MCF 10A (cell line): ENCODE measurements at regions not wholly inside any gene's neighbourhood (a gene's known extent, or its start where the extent isn't known, plus 50 kb on each side); places are given as distances from the start of the nearest gene placed in this dataset.

Source experiments
- BruUV-seq: library from RNA; stranded (reverse); fragments of 400-500 nt; replicated peaks from 2 replicates; lab custom pipeline; 2021; lab: Mats Ljungman, UMichigan
- CTCF ChIA-PET: fragments of 300-600 bp; sonication (Branson Sonifier 250); formaldehyde crosslinking; extraction: SDS; loops from one replicate; lab custom pipeline; 2021; ENCODE audit warnings: antibody characterized with exemption, inconsistent platforms; lab: Yijun Ruan, JAX
- POLR2A ChIA-PET: fragments of 300-600, 350-650 bp; sonication (Branson Sonifier 250); formaldehyde crosslinking; extraction: SDS; loops from one replicate; lab custom pipeline; 2020; ENCODE audit warnings: antibody characterized with exemption, inconsistent platforms; lab: Yijun Ruan, JAX
- DNase-seq: peaks from one replicate; pipeline ENCODE4 v3.0.0-alpha.2; 2018; ENCODE audit not compliant: unreplicated experiment
- H3K27ac Mint-ChIP-seq: one replicate; pipeline ENCODE4 v1.8.0; 2022; ENCODE audit warnings: mild to moderate bottlenecking, low read depth, mixed read lengths; ENCODE audit not compliant: unreplicated experiment
- H3K27me3 Mint-ChIP-seq: one replicate; pipeline ENCODE4 v1.8.0; 2022; ENCODE audit warnings: mixed read lengths; ENCODE audit not compliant: insufficient read depth, unreplicated experiment
- H3K36me3 Mint-ChIP-seq: one replicate; pipeline ENCODE4 v1.8.0; 2022; ENCODE audit warnings: mild to moderate bottlenecking, moderate library complexity, mixed read lengths; ENCODE audit not compliant: insufficient read depth, unreplicated experiment
- H3K4me1 Mint-ChIP-seq: one replicate; pipeline ENCODE4 v1.8.0; 2022; ENCODE audit warnings: mixed read lengths; ENCODE audit not compliant: insufficient read depth, unreplicated experiment
- H3K4me3 Mint-ChIP-seq: one replicate; pipeline ENCODE4 v1.8.0; 2022; ENCODE audit warnings: mild to moderate bottlenecking, moderate library complexity, mixed read lengths; ENCODE audit not compliant: unreplicated experiment
- H3K9me3 Mint-ChIP-seq: one replicate; pipeline ENCODE4 v1.8.0; 2022; ENCODE audit warnings: mixed read lengths; ENCODE audit not compliant: unreplicated experiment
- CTCF ChIP-seq: fragments of 200-600 bp; IDR thresholded peaks from one replicate; pipeline ENCODE4 v1.8.0; 2022; ENCODE audit warnings: antibody characterized with exemption, mild to moderate bottlenecking; ENCODE audit not compliant: unreplicated experiment
- intact Hi-C: fragments of 100-400 bp; cut with micrococcal nuclease; formaldehyde crosslinking; loops from 2 replicates; pipeline ENCODE4 v1.14.1; 2022

- H3K27ac Mint-ChIP-seq = no peak overlapping the region
- no peak for DNase-seq
- H3K36me3 Mint-ChIP-seq = no peaks in the 10 kb centered on the region
- no peak overlapping the region for H3K4me3 Mint-ChIP-seq
- H3K9me3 Mint-ChIP-seq = no peaks in the 10 kb centered on the region
- intact Hi-C loops = no loop called here
- no peaks in the 10 kb centered on the region for H3K4me1 Mint-ChIP-seq
- no peak for TF ChIP-seq CTCF
- no peaks in the 10 kb centered on the region for H3K27me3 Mint-ChIP-seq
- POLR2A ChIA-PET = no interaction called here
- CTCF ChIA-PET = no interaction called here
- no TSS peak for BruUV-seq
Measured at GRCh38 chr5:21173526-21173925, 1185.5 kb upstream of the CDH18 start.

- BruUV-seq = no TSS peak
Measured at GRCh38 chr5:21173036-21173435, 1185.0 kb upstream of the CDH18 start.

DNA sequence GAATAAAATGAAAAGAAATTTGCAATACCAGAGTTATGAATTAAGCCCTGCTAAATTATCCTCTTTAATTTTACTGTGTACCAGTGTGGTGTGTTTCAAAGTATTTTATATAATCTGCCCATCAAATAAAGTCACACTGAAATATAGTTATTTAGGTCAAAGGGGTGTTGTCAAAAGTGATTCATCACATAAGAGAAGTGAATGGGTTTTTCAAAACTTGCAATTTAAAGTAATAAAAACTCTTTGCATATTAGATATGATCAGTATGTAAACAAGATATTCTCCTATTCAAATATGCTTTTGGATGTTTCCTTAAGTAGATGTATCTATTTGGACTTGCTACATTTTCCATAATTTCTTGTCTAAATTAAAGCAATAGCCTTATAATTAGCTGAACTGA lies 1183.0 kb upstream of the CDH18 start:
- no peaks in the 10 kb centered on the region for H3K9me3 Mint-ChIP-seq
- POLR2A ChIA-PET = interaction anchor here (0.7 kb wide), 1 partner anchor 243 kb away, joined by 4 read pairs; no protein-coding TSS in a partner anchor
- TF ChIP-seq CTCF = no peak

More at GRCh38 chr5:21173036-21173435, 1185.0 kb upstream of the CDH18 start:
- H3K4me1 Mint-ChIP-seq = no peaks in the 10 kb centered on the region
- H3K9me3 Mint-ChIP-seq = no peaks in the 10 kb centered on the region
- intact Hi-C loops = no loop called here
- H3K4me3 Mint-ChIP-seq = no peak overlapping the region
- H3K27me3 Mint-ChIP-seq = no peaks in the 10 kb centered on the region
- no peak for TF ChIP-seq CTCF
- no peak overlapping the region for H3K27ac Mint-ChIP-seq
- no peaks in the 10 kb centered on the region for H3K36me3 Mint-ChIP-seq
- POLR2A ChIA-PET = no interaction called here
- no peak for DNase-seq
- CTCF ChIA-PET = no interaction called here

DNA sequence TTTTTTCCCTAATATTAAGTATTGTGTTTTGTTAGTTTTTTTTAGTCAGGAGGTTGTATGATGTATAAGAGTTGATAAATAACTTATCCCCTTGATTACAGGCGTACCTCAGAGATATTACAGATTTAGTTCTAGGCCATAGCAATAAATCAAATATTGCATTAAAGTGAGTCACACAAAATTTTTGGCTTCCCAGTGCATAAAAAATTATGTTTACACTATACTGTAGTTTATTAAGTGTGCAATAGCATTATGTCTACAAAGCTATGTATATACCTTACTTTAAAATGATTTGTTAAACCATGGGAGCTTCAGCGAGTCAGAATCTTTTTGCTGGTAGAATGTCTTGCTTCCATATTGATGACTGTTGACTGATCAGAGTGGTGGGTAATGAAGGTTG lies 1180.6 kb upstream of the CDH18 start:
- Mint-ChIP-seq H3K27ac (no peak overlapping the region), H3K9me3 (no peaks in the 10 kb centered on the region), H3K4me1 (no peaks in the 10 kb centered on the region), H3K27me3 (no peaks in the 10 kb centered on the region), H3K4me3 (no peak overlapping the region), H3K36me3 (no peaks in the 10 kb centered on the region)
- intact Hi-C loops = no loop called here
- no peak for TF ChIP-seq CTCF
- ChIA-PET CTCF (interaction anchor here (0.7 kb wide), 1 partner anchor 11 kb away, joined by 3 read pairs; no protein-coding TSS in a partner anchor), POLR2A (no interaction called here)
- DNase-seq = no peak
- BruUV-seq = no TSS peak

More for the DNA sequence above, 1183.0 kb upstream of the CDH18 start:
- H3K27ac Mint-ChIP-seq = no peak overlapping the region
- H3K4me1 Mint-ChIP-seq = no peaks in the 10 kb centered on the region
- DNase-seq = no peak
- no TSS peak for BruUV-seq
- CTCF ChIA-PET = no interaction called here
- H3K27me3 Mint-ChIP-seq = no peaks in the 10 kb centered on the region
- no peaks in the 10 kb centered on the region for H3K36me3 Mint-ChIP-seq
- intact Hi-C loops = no loop called here
- no peak overlapping the region for H3K4me3 Mint-ChIP-seq
